GM23338 (cell line): ENCODE measurements at regions not wholly inside any gene's neighbourhood (a gene's known extent, or its start where the extent isn't known, plus 50 kb on each side); places are given as distances from the start of the nearest gene placed in this dataset.

Experiments
- CREB1 ChIP-seq: fragments of 250-450 bp; sonication (Bioruptor Pico); IDR thresholded peaks from 2 replicates; pipeline ENCODE4 v1.5.0; 2020; ENCODE audit warnings: low read depth, mild to moderate bottlenecking, moderate library complexity
- EZH2 ChIP-seq: fragments of 200-600 bp; sonication (generic); IDR thresholded peaks from one replicate; pipeline ENCODE4 v1.8.0; 2017; ENCODE audit warnings: antibody characterized with exemption, mild to moderate bottlenecking, low read depth; ENCODE audit not compliant: unreplicated experiment
- POLR2AphosphoS5 ChIP-seq: IDR thresholded peaks from 2 replicates; pipeline ENCODE4 v1.6.1; 2016; ENCODE audit warnings: antibody characterized with exemption, low read depth
- STAT1 ChIP-seq: IDR thresholded peaks from one replicate; pipeline ENCODE4 v1.6.1; 2016; ENCODE audit warnings: antibody characterized with exemption; ENCODE audit not compliant: unreplicated experiment
- TF ChIP-seq, protein P1 (sequence below), 2 experiments: fragments of 200-600 bp in 1 of 2; sonication (generic) in 1 of 2; conservative IDR thresholded peaks; 2 replicates each; pipeline versions ENCODE4 v1.5.1 to v1.6.1; 2016 to 2017; ENCODE audit warnings: antibody characterized with exemption in 2 of 2, low read depth in 2 of 2, mild to moderate bottlenecking in 2 of 2, moderate library complexity in 1 of 2

DNA sequence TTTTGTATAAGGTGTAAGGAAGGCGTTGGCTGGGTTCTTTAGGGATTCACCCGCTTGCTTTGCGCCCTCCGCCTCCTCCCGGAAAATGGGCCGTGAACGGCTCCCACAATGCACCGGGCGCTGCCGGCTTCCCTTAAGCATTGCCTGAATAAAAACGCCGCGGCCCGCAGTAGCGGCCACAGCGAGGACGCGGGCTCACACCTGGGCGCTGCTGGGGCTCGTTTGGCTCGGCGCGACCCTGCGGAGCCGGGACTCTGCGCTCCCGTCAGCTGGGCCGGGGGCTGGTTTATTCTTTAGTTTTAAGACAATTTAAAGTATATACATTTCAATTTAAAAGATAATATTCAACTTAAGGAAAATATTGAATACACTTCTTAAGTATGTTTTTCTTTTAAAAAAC, 343.5 kb upstream of the RGMA start:
- TF ChIP-seq POLR2AphosphoS5 (no peak), CREB1 (CRISPR knock-in tag) (no peak), EZH2 (no peak), STAT1 (no peak)
- TF ChIP-seq, protein P1, sequence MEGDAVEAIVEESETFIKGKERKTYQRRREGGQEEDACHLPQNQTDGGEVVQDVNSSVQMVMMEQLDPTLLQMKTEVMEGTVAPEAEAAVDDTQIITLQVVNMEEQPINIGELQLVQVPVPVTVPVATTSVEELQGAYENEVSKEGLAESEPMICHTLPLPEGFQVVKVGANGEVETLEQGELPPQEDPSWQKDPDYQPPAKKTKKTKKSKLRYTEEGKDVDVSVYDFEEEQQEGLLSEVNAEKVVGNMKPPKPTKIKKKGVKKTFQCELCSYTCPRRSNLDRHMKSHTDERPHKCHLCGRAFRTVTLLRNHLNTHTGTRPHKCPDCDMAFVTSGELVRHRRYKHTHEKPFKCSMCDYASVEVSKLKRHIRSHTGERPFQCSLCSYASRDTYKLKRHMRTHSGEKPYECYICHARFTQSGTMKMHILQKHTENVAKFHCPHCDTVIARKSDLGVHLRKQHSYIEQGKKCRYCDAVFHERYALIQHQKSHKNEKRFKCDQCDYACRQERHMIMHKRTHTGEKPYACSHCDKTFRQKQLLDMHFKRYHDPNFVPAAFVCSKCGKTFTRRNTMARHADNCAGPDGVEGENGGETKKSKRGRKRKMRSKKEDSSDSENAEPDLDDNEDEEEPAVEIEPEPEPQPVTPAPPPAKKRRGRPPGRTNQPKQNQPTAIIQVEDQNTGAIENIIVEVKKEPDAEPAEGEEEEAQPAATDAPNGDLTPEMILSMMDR (conservative IDR thresholded peaks at IDR 0.05; ENCODE audit: low read depth in 2 of 2), result no peak
